DND-41 (cell line): ENCODE measurements at regions not wholly inside any gene's neighbourhood (a gene's known extent, or its start where the extent isn't known, plus 50 kb on each side); places are given as distances from the start of the nearest gene placed in this dataset.

Experiments
- ATAC-seq: fragments of 200-7000 bp; cut with Tn5 transposase; 3 replicates; pipeline ENCODE4 v1.9.1; 2021; ENCODE audit warnings: low read depth; ENCODE audit not compliant: insufficient read depth
- DNase-seq: peaks from one replicate; pipeline ENCODE4 v3.0.0-alpha.2; 2020
- H2AFZ ChIP-seq: 2 replicates; pipeline ENCODE4 v1.6.0; 2012; ENCODE audit warnings: low read depth, low read length
- H3K27ac ChIP-seq: 2 replicates; pipeline ENCODE4 v1.5.1; 2012; ENCODE audit warnings: low read length, inconsistent platforms
- H3K27me3 ChIP-seq: fragments of 200-600 bp; sonication (generic); 2 replicates; pipeline ENCODE4 v1.6.0; 2012; ENCODE audit warnings: low read length, mild to moderate bottlenecking, inconsistent platforms; ENCODE audit not compliant: insufficient read depth, poor library complexity
- H3K36me3 ChIP-seq: 2 replicates; pipeline ENCODE4 v1.5.1; 2012; ENCODE audit warnings: low read length, inconsistent platforms; ENCODE audit not compliant: insufficient read depth
- H3K4me1 ChIP-seq: 2 replicates; pipeline ENCODE4 v1.5.1; 2012; ENCODE audit warnings: mild to moderate bottlenecking, low read length; ENCODE audit not compliant: insufficient read depth
- H3K4me2 ChIP-seq: 2 replicates; pipeline ENCODE4 v1.6.0; 2012; ENCODE audit warnings: mild to moderate bottlenecking, moderate library complexity, low read length, inconsistent platforms; ENCODE audit not compliant: insufficient read depth
- H3K4me3 ChIP-seq, 2 experiments: fragments of 200-600 bp in 1 of 2; shearing (Covaris generic) in 1 of 2; 2 replicates each; pipeline ENCODE4 v1.5.1; 2012 to 2016; ENCODE audit warnings: inconsistent platforms in 2 of 2, low read length in 2 of 2, mild to moderate bottlenecking in 2 of 2, low read depth in 1 of 2, moderate library complexity in 1 of 2
- H3K79me2 ChIP-seq: 2 replicates; pipeline ENCODE4 v1.6.0; 2012; ENCODE audit warnings: low read length, inconsistent platforms; ENCODE audit not compliant: insufficient read depth
- H3K9ac ChIP-seq: 2 replicates; pipeline ENCODE4 v1.6.0; 2012; ENCODE audit warnings: low read depth, mild to moderate bottlenecking, inconsistent platforms, low read length, moderate library complexity
- H3K9me3 ChIP-seq: 2 replicates; pipeline ENCODE4 v1.5.1; 2012; ENCODE audit warnings: low read length, moderate library complexity, mild to moderate bottlenecking, inconsistent platforms; ENCODE audit not compliant: insufficient read depth, severe bottlenecking
- H4K20me1 ChIP-seq: 2 replicates; pipeline ENCODE4 v1.6.0; 2012; ENCODE audit warnings: low read length; ENCODE audit not compliant: insufficient read depth
- EZH2 ChIP-seq: IDR thresholded peaks from 3 replicates; pipeline ENCODE4 v1.6.1; 2012; ENCODE audit warnings: borderline replicate concordance, low read depth, mild to moderate bottlenecking, moderate library complexity, low read length, inconsistent platforms; ENCODE audit not compliant: severe bottlenecking
- TF ChIP-seq, protein P1 (sequence below): IDR thresholded peaks from 2 replicates; pipeline ENCODE4 v1.5.1; 2012; ENCODE audit warnings: borderline replicate concordance, low read length, moderate library complexity, mild to moderate bottlenecking; ENCODE audit not compliant: poor library complexity, severe bottlenecking; ENCODE audit errors: extremely low read depth

DNA sequence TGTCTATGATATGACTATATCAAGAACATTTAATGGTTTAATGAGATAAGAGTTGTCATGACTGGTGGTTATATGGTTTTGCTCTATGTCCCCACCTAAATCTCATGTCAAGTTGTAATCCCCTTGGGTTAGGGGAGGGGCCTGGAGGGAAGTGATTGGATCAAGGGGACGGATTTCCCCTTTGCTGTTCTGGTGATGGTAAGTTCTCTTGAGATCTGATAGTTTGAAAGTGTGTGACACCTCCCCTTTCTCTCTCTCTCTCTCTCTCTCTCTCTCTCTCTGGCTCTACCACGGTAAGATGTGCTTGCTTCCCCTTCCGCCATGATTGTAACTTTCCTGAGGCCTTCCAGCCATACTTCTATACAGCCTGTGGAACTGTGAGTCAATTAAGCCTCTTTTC, 803.4 kb downstream of the TRIML1 start:
- Histone ChIP-seq H3K4me2 (no peak overlapping the region), H4K20me1 (no peaks in the 10 kb centered on the region), H3K9ac (no peak overlapping the region), H3K4me3 (no peak overlapping the region), H3K4me1 (no peaks in the 10 kb centered on the region), H2AFZ (no peak overlapping the region), H3K9me3 (no peaks in the 10 kb centered on the region), H3K27ac (no peak overlapping the region), H3K79me2 (no peaks in the 10 kb centered on the region), H3K27me3 (no peaks in the 10 kb centered on the region), H3K36me3 (no peaks in the 10 kb centered on the region)
- no peak for TF ChIP-seq EZH2
- no peak for DNase-seq
- ATAC-seq = no peak

- no peak overlapping the region for H3K4me2 ChIP-seq
- H3K4me3 ChIP-seq = no peak overlapping the region
- no peak for DNase-seq
- no peaks in the 10 kb centered on the region for H3K4me1 ChIP-seq
- ATAC-seq = no peak
- no peaks in the 10 kb centered on the region for H3K79me2 ChIP-seq
- H2AFZ ChIP-seq = no peak overlapping the region
- H3K27me3 ChIP-seq = no peaks in the 10 kb centered on the region
- H3K9ac ChIP-seq = no peak overlapping the region
- no peaks in the 10 kb centered on the region for H3K36me3 ChIP-seq
- H3K9me3 ChIP-seq = no peaks in the 10 kb centered on the region
- no peaks in the 10 kb centered on the region for H4K20me1 ChIP-seq
- TF ChIP-seq, protein P1, sequence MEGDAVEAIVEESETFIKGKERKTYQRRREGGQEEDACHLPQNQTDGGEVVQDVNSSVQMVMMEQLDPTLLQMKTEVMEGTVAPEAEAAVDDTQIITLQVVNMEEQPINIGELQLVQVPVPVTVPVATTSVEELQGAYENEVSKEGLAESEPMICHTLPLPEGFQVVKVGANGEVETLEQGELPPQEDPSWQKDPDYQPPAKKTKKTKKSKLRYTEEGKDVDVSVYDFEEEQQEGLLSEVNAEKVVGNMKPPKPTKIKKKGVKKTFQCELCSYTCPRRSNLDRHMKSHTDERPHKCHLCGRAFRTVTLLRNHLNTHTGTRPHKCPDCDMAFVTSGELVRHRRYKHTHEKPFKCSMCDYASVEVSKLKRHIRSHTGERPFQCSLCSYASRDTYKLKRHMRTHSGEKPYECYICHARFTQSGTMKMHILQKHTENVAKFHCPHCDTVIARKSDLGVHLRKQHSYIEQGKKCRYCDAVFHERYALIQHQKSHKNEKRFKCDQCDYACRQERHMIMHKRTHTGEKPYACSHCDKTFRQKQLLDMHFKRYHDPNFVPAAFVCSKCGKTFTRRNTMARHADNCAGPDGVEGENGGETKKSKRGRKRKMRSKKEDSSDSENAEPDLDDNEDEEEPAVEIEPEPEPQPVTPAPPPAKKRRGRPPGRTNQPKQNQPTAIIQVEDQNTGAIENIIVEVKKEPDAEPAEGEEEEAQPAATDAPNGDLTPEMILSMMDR = no peak
- no peak for TF ChIP-seq EZH2
- H3K27ac ChIP-seq = no peak overlapping the region
Observed at GRCh38 chr4:188949596-188949995, 810.4 kb downstream of the TRIML1 start.

DNA sequence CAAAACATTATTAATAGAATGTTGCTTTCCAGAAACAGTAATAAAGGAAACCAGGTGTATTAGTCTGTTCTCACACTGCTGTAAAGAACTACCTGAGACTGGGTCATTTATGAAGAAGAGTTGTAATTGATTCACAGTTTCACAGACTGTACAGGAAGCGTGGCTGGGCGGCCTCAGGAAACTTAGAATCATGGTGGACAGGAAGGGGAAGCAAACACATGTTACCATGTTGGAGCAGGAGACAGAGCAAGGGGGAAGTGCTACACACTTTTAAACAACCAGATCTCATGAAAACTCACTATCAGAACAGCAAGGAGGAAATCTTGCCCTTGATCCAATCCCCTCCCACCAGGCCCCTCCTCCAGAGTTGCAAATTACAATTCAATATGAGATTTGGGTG, 815.8 kb downstream of the TRIML1 start:
- no peak overlapping the region for H3K27ac ChIP-seq
- no peak for ATAC-seq
- H3K4me2 ChIP-seq = no peak overlapping the region
- no peaks in the 10 kb centered on the region for H3K9me3 ChIP-seq
- H3K9ac ChIP-seq = no peak overlapping the region
- H3K36me3 ChIP-seq = no peaks in the 10 kb centered on the region
- no peak overlapping the region for H3K4me3 ChIP-seq
- no peaks in the 10 kb centered on the region for H3K4me1 ChIP-seq
- H3K27me3 ChIP-seq = no peaks in the 10 kb centered on the region
- no peak for TF ChIP-seq EZH2
- TF ChIP-seq, protein P1 = no peak
- no peak for DNase-seq
- H3K79me2 ChIP-seq = no peaks in the 10 kb centered on the region
- no peaks in the 10 kb centered on the region for H4K20me1 ChIP-seq
- H2AFZ ChIP-seq = no peak overlapping the region

- no peak overlapping the region for H3K4me3 ChIP-seq
- ATAC-seq = no peak
- no peak overlapping the region for H3K27ac ChIP-seq
- H3K27me3 ChIP-seq = no peaks in the 10 kb centered on the region
- H3K9me3 ChIP-seq = no peaks in the 10 kb centered on the region
- no peaks in the 10 kb centered on the region for H3K4me1 ChIP-seq
- H2AFZ ChIP-seq = no peak overlapping the region
- DNase-seq = no peak
- no peak overlapping the region for H3K4me2 ChIP-seq
- no peak for TF ChIP-seq EZH2
- TF ChIP-seq, protein P1 = no peak
- H3K36me3 ChIP-seq = no peaks in the 10 kb centered on the region
- H4K20me1 ChIP-seq = no peaks in the 10 kb centered on the region
- no peaks in the 10 kb centered on the region for H3K79me2 ChIP-seq
- H3K9ac ChIP-seq = no peak overlapping the region
Observed at GRCh38 chr4:188956566-188956965, 817.3 kb downstream of the TRIML1 start.
